ENCODE measurements at regions not wholly inside any gene's neighbourhood (a gene's known extent, or its start where the extent isn't known, plus 50 kb on each side); places are given as distances from the start of the nearest gene placed in this dataset.

DNA sequence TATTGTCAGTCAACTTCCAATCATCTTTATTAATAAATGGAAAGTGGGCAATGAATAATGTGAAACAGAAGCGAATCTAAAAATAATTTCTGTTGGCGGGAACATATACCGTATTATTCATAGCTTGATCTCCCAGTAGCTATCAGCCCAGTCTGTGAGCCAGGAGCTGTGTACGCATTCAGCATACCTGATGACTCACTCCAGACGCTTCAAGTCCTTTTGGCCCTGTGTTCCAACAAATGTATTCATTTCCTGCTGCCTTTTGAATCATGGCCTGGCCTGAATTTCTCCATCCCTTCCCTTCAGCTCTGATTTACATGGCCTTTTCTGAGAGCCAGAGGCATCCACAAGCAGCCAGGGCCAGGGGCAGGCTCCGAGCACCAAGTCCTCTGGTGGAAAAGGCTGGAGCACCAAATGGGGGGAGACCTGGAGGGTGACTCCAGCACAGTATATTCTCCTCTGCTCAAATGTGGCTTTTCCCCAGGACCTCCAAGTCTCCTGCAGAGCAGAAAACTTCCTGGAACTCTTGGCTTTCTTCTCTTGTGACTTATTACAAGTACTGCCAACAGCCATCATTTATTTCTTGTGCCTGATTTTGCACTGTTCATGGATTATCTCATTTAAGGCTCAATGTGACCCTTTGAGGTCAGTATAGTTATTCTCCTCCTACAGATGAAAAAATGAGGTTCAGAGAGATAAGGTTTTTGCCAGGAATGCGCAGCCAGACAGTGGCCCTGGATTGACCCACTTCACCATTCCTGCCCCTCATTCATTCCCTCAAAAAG is 108.7 kb downstream of the EN1 start:
- TF ChIP-seq ZNF274 (IDR thresholded peaks at IDR 0.05; ENCODE audit: low read depth, low read length): no peak
- no peak for TF ChIP-seq YY1 (IDR thresholded peaks at IDR 0.05; ENCODE audit: insufficient read depth, insufficient read length)

All from NT2/D1 (cell line).